ENCODE measurements at regions not wholly inside any gene's neighbourhood (a gene's known extent, or its start where the extent isn't known, plus 50 kb on each side); places are given as distances from the start of the nearest gene placed in this dataset.
"Not testable (repeated sequence)": the region's sequence is repeated elsewhere in the genome, so short reads cannot be mapped to it uniquely, and the experiment has no call there.

DNA sequence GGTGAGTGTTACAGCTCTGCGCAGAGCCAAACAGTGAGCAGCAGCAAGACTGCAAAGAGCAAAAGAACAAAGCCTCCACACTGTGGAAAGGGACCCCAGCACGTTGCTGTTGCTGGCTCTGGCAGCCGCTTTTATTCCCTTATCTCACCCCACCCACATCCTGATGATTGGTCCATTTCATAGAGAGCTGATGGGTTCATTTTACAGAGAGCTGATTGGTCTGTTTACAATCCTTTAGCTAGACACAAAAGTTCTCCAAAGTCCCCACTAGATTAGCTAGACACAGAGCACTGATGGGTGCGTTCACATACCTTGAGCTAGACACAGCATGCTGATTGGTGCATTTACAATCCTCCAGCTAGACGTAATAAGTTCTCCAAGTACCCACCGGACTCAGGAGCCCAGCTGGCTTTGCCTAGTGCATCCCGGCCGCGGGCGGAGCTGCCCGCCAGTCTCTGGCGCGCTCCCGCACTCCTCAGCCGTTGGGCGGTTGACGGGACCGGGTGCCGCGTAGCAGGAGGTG is 291.4 kb upstream of the PRSS16 start:
- WGBS = 7% methylated on average over 16 of the region's 20 CpGs

GRCh38 chr6:26956601-26957184 is 290.8 kb upstream of the PRSS16 start:
- WGBS = under 1% methylated on average over 48 of the region's 54 CpGs
- not testable (repeated sequence) for H3K36me3 ChIP-seq (ENCODE audit: insufficient read depth); H3K4me1 ChIP-seq (ENCODE audit: insufficient read depth); DNase-seq (ENCODE audit: extremely low spot score)
- Histone ChIP-seq H3K4me3 (ENCODE audit: low read depth, low read length) (peak overlapping the region; percentile 43), H3K27ac (ENCODE audit: low read depth) (peak overlapping the region; percentile 77)

More for the DNA sequence above, 291.4 kb upstream of the PRSS16 start:
- not testable (repeated sequence) for H3K4me1 ChIP-seq (ENCODE audit: insufficient read depth); H3K36me3 ChIP-seq (ENCODE audit: insufficient read depth); H3K27ac ChIP-seq (ENCODE audit: low read depth)
- peak overlapping the region; percentile 43 for H3K4me3 ChIP-seq (ENCODE audit: low read depth, low read length)
- DNase-seq (ENCODE audit: extremely low spot score) = peak; percentile 46

DNA sequence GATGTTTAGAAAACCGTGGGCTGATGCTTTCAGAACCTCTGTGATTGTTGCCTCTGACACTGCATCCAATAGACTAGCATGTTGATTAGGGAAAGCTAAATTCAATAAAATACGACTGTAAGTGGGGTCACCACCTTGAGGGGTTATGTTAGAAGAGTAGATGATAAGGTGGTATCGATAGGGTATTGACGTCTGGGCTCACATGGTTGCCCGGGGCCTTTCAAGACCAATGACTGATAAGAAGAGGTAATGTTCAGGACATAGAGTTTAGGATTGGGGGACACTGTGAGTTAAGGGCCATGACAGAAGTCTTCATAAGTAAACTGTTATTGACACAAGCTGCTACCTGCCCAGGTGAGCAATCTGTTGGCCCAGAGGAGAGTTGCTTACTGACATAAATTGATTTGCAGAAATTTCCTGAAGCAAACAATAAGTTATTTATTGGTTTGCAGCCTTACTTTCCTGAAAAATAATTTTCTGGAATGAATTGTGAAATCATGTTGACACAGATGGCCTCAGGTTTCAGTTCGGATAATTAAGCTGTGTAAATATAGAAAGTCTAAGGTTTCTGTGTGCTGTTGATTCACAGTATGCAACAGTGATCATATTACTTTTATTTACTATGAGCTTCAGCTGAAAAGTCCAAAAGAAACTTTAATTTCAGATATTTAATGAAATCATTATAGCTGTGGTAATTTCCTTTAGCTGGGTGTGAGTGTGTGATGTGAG is 289.9 kb upstream of the PRSS16 start:
- not testable (repeated sequence) for H3K4me1 ChIP-seq (ENCODE audit: insufficient read depth); H3K36me3 ChIP-seq (ENCODE audit: insufficient read depth); H3K4me3 ChIP-seq (ENCODE audit: low read depth, low read length); DNase-seq (ENCODE audit: extremely low spot score); H3K27ac ChIP-seq (ENCODE audit: low read depth)
- 66% methylated on average over 6 of the region's 6 CpGs for WGBS

- H3K4me3 ChIP-seq (ENCODE audit: low read depth, low read length); H3K36me3 ChIP-seq (ENCODE audit: insufficient read depth); H3K4me1 ChIP-seq (ENCODE audit: insufficient read depth); H3K27ac ChIP-seq (ENCODE audit: low read depth); DNase-seq (ENCODE audit: extremely low spot score): not testable (repeated sequence)
These were observed 286.3 kb upstream of the PRSS16 start for GRCh38 chr6:26961236-26961635.

DNA sequence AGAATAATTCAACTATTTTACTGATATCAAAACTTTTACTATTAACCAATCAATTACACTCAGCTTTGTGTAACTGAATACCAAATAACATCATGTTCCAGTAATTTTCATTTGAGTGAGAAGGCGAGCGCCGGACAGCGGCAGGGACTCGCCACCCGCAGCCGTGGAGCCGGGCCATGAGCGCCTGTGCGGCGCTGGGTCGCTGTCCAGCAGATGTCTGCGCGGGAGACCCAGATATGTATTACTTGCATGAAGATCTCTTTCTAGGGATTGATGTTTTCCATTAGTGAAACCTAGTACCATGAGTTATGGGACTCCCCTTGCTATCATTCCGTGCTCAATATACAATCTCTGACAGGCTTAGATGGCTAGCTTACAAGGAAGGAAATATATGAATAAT is 245.1 kb upstream of the PRSS16 start:
- DNase-seq (ENCODE audit: extremely low spot score) = no peak
- H3K36me3 ChIP-seq (ENCODE audit: insufficient read depth) = no peaks in the 10 kb centered on the region
- no peak overlapping the region for H3K4me3 ChIP-seq (ENCODE audit: low read depth, low read length)
- no peak overlapping the region for H3K27ac ChIP-seq (ENCODE audit: low read depth)
- 95% methylated on average over 15 of the region's 15 CpGs for WGBS
- H3K4me1 ChIP-seq (ENCODE audit: insufficient read depth) = no peaks in the 10 kb centered on the region

DNA sequence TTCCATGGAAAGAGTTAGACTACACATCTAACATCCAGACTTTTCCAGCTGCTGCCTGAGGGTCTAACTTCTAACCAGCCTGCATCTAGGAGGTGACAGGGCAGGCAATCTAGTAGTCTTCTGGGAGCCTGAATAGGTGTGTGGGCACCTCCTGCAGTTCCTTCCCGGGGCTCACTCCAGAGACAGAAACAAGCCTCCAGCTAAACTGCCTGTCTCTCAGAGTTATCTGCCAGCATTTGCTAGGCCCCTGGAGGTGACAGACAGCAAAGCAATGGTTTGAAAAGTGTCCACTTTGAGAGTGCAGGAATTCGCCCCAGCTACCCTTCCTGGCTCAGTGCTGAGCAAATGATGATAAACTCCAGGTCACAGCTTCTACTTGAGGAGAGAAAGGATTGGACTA is 240.5 kb upstream of the PRSS16 start:
- no peak overlapping the region for H3K27ac ChIP-seq (ENCODE audit: low read depth)
- H3K4me1 ChIP-seq (ENCODE audit: insufficient read depth) = no peaks in the 10 kb centered on the region
- DNase-seq (ENCODE audit: extremely low spot score) = no peak
- 45% methylated on average over 2 of the region's 2 CpGs for WGBS
- no peaks in the 10 kb centered on the region for H3K36me3 ChIP-seq (ENCODE audit: insufficient read depth)
- no peak overlapping the region for H3K4me3 ChIP-seq (ENCODE audit: low read depth, low read length)

DNA sequence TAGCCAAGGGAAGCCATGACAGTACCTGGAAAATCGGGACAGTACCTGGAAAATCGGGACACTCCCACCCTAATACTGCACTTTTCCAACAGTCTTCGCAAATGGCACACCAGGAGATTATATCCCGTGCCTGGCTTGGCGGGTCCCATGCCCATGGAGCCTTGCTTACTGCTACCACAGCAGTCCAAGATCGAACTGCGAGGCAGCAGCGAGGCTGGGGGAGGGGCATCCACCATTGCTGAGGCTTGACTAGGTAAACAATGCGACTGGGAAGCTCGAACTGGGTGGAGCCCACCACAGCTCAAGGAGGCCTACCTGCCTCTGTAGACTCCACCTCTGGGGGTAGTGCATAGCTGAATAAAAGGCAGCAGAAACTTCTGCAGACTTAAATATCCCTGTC is 238.9 kb upstream of the PRSS16 start:
- H3K4me3 ChIP-seq (ENCODE audit: low read depth, low read length); DNase-seq (ENCODE audit: extremely low spot score); H3K4me1 ChIP-seq (ENCODE audit: insufficient read depth); H3K27ac ChIP-seq (ENCODE audit: low read depth); H3K36me3 ChIP-seq (ENCODE audit: insufficient read depth): not testable (repeated sequence)
- 96% methylated on average over 10 of the region's 10 CpGs for WGBS

- WGBS = 100% methylated on average over 2 of the region's 2 CpGs
- not testable (repeated sequence) for DNase-seq (ENCODE audit: extremely low spot score); H3K36me3 ChIP-seq (ENCODE audit: insufficient read depth); H3K4me3 ChIP-seq (ENCODE audit: low read depth, low read length); H3K27ac ChIP-seq (ENCODE audit: low read depth); H3K4me1 ChIP-seq (ENCODE audit: insufficient read depth)
These were observed 233.4 kb upstream of the PRSS16 start for GRCh38 chr6:27014053-27014452.

- Histone ChIP-seq H3K4me3 (ENCODE audit: low read depth, low read length) (no peak overlapping the region), H3K27ac (ENCODE audit: low read depth) (no peak overlapping the region), H3K4me1 (ENCODE audit: insufficient read depth) (no peaks in the 10 kb centered on the region), H3K36me3 (ENCODE audit: insufficient read depth) (no peaks in the 10 kb centered on the region)
- whole genome bisulfite sequencing = 49% methylated on average over 1 of the region's 1 CpG
- no peak for DNase-seq (ENCODE audit: extremely low spot score)
These were observed 230.8 kb upstream of the PRSS16 start for GRCh38 chr6:27016689-27017088.

DNA sequence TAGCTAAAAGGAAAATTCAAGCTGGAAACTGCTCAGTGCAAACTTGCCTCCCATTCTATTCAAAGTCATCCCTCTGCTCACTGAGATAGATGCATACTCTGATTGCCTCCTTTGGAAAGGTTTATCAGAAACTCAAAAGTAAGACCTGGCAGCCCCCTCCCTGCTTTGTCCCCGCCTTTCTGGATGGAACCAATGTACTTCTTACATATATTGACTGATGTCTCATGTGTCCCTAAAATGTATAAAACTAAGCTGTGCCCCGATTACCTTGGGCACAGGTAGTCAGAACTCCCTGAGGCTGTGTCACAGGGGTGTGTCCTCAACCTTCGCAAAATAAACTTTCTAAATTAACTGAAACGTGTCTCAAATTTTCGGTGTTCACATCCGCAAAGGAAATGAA is 229.1 kb upstream of the PRSS16 start:
- H3K4me1 ChIP-seq (ENCODE audit: insufficient read depth); H3K27ac ChIP-seq (ENCODE audit: low read depth); H3K36me3 ChIP-seq (ENCODE audit: insufficient read depth); DNase-seq (ENCODE audit: extremely low spot score); H3K4me3 ChIP-seq (ENCODE audit: low read depth, low read length): not testable (repeated sequence)
- WGBS = 97% methylated on average over 6 of the region's 6 CpGs

DNA sequence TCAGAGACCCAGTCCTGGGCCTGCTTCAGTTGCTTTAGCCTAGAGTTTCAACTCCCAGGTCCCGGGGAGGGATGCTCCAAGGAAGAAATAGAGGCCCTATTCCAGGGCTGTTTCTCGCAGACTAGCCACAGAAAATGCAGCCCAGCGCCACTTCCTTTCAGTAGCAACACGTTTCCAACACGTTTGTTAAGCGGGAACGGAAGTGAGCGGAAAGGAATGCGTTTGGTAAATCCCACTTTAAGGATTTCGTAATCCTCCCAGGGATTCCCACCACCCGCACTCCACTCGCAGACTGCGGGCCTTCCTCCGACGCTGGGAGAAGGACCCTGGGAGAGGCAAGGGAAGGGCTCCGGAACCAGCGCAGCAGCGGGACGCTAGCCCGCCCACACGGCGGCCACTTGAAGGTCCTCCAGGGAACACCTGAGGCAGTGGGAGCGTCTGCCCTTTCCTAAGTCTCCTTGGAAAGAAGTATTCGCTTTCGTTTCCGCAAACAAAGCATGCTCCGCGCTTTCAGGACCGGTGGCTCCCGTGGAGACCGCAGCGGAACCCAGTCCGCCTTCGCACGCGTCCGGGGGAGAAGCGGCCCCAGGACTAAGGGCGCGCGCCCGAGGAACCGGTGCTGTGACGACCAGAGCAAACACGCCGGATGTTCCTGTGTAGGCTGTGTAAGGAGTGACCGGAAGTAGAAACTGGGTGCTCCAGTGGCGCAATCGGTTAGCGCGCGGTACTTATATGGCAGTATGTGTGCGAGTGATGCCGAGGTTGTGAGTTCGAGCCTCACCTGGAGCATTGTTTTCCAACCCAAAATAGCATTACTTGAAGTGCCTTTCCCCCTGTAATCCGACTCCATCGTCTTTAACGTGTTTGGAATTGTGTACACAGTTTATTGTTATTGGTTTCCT is 227.6 kb upstream of the PRSS16 start:
- peak; percentile 79 for DNase-seq (ENCODE audit: extremely low spot score)
- H3K4me1 ChIP-seq (ENCODE audit: insufficient read depth) = no peaks in the 10 kb centered on the region
- H3K4me3 ChIP-seq (ENCODE audit: low read depth, low read length) = peak overlapping the region; percentile 63
- 1% methylated on average over 58 of the region's 58 CpGs for WGBS
- no peaks in the 10 kb centered on the region for H3K36me3 ChIP-seq (ENCODE audit: insufficient read depth)
- H3K27ac ChIP-seq (ENCODE audit: low read depth) = peak overlapping the region; percentile 91

- no peak for DNase-seq (ENCODE audit: extremely low spot score)
- H3K4me1 ChIP-seq (ENCODE audit: insufficient read depth) = no peaks in the 10 kb centered on the region
- peak overlapping the region; percentile 63 for H3K4me3 ChIP-seq (ENCODE audit: low read depth, low read length)
- H3K27ac ChIP-seq (ENCODE audit: low read depth) = no peak overlapping the region
- H3K36me3 ChIP-seq (ENCODE audit: insufficient read depth) = no peaks in the 10 kb centered on the region
- WGBS = 67% methylated on average over 9 of the region's 9 CpGs
These were observed 227.0 kb upstream of the PRSS16 start for GRCh38 chr6:27020553-27020880.

DNA sequence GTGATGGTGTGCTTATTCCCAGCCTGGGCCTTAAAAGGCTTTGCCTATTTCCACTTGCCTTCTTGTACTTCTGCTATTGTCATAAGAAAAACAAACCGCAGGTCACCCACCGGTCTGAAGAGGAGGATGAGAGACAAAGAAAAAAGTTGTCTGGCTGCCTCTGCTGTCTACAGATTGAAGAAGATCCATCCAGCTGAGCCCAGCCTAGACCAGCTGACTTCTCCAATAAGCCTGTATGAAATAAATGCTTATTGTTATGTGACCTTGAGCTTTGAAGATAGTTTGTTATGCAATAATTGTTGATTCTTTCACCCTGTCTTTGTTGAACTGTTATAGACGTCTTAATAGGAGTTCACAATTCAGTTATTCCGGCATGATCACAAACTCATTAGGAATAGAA is 223.8 kb upstream of the PRSS16 start:
- Histone ChIP-seq H3K4me1 (ENCODE audit: insufficient read depth) (no peaks in the 10 kb centered on the region), H3K36me3 (ENCODE audit: insufficient read depth) (no peaks in the 10 kb centered on the region), H3K27ac (ENCODE audit: low read depth) (no peak overlapping the region), H3K4me3 (ENCODE audit: low read depth, low read length) (no peak overlapping the region)
- 94% methylated on average over 4 of the region's 4 CpGs for WGBS
- no peak for DNase-seq (ENCODE audit: extremely low spot score)

DNA sequence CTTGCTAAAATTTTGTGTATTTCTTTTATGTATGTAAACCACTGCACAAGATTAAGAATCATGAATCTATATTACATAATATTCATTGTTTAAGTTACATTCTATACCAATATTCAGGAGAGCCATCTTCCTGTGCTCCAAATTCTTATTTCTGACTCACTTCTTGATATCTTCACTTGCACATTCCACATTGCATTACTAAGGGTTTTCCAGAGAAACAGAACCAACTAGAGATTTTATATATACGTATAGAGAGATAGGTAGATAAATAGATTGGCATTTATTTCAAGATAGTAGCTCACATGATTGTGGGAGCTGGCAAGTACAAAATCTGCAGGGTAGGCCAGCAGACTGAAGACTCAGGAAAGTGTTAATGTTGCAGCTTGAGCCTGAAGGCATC is 222.2 kb upstream of the PRSS16 start:
- no peak overlapping the region for H3K27ac ChIP-seq (ENCODE audit: low read depth)
- WGBS = 67% methylated on average over 1 of the region's 1 CpG
- H3K4me1 ChIP-seq (ENCODE audit: insufficient read depth) = no peaks in the 10 kb centered on the region
- no peaks in the 10 kb centered on the region for H3K36me3 ChIP-seq (ENCODE audit: insufficient read depth)
- no peak overlapping the region for H3K4me3 ChIP-seq (ENCODE audit: low read depth, low read length)
- DNase-seq (ENCODE audit: extremely low spot score) = no peak
